GM19438 (cell line): ENCODE measurements at regions not wholly inside any gene's neighbourhood (a gene's known extent, or its start where the extent isn't known, plus 50 kb on each side); places are given as distances from the start of the nearest gene placed in this dataset.

Experiments used
- ATAC-seq: cut with Tn5 transposase; IDR thresholded peaks from one replicate; pipeline ENCODE4 v1.9.1; 2021; ENCODE audit warnings: low read depth; ENCODE audit not compliant: unreplicated experiment

GRCh38 chr18:73662421-73662820 is 485.2 kb downstream of the FBXO15 start:
- ATAC-seq = no peak

DNA sequence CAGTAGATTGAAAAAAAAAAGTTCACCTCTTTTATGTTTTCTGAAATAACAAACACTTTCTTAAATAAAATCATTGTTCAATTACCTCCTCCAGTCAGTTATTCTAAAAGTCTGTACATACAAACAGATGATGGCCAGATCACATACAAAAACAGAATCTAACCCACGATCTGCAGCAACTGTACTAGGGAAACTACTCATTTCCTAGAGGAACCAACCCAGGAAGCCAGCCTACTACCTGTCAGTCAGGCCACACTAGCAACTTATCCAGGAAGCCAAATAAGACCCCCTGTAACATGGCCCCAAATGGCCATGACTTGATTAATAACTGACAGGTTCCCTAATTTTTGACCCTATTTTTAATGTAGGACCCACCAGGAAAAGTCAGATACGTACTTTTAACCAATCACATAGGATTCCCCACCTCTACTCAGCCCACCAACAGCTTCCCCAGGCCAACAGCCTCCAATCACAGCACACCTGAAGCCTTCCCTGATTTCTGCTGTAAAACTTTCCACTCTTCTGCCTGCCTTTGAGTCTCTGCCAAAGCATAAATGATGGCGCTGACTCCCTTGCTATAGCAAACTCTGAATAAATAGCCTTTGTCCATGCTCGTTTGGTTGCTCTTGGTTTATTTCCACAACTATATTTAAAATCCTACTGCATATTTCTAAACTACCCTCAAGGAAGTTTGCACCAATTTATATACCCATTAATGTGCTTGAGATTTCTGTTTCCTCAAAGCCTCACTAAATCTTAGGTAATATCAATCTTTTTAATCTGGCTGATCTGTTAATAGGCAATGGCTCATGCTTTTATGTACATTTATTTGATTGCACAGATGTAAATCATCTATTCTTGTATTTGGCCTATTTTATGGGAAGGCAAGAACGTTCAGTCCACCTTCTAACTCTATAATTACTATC is 486.4 kb downstream of the FBXO15 start:
- ATAC-seq = no peak

- ATAC-seq = no peak
Measured at GRCh38 chr18:73656691-73657090, 490.9 kb downstream of the FBXO15 start.

DNA sequence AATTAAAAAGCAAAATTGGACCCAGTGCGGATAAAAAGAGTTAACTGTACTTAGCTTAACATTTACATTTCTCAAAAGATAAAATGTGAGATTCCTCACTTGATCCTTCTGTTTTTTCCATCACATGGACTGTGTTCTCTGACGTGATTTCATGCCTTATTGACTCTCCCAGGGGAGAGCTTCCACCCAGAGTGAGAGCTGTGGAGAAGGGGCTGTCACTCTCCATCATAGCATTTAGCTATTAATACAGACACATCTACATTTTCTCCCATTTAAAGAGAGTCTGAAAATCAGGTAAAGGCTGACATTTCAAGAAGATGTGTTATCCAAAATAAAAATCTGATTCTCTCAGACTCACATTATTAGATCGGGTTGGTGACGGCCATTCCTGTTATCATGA is 493.8 kb downstream of the FBXO15 start:
- ATAC-seq = no peak

DNA sequence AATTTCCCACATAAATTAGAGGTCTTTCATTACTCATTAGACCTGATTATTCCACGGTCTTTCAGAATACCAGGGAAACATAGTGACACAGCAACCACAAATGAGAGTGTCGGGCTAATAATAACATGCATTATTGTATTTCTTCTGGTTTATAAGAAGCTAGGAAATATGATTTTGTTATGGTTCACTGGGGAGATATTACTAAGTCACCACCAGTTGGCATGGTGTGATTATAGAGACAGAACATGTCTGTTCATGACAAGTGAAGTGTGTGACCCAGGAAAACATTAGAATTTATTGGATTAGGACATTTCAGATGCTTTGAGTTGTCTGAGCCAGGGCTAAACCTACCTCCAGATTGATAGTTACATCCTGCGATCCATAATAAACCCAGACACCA is 494.4 kb downstream of the FBXO15 start:
- no peak for ATAC-seq

- ATAC-seq = no peak
Measured at GRCh38 chr18:73647391-73647790, 500.2 kb downstream of the FBXO15 start.

DNA sequence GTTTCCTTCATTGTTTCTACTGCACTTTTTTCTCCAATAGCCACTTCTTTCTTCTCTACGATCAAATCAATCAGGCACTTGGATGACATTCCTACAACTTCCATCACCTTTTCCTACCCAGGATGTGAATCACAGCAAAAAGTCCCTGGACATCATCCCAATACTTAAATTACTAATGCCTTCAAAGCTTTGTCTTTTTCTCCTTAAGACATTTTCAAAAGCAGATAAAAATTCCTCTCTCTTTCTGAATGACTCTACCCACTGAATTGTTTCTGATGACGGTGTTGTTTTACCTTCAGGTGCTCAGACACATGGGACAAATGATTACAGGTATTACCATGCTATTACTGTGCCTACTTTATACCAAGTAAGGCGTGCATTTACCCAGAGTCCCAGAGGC is 500.9 kb downstream of the FBXO15 start:
- ATAC-seq = no peak

DNA sequence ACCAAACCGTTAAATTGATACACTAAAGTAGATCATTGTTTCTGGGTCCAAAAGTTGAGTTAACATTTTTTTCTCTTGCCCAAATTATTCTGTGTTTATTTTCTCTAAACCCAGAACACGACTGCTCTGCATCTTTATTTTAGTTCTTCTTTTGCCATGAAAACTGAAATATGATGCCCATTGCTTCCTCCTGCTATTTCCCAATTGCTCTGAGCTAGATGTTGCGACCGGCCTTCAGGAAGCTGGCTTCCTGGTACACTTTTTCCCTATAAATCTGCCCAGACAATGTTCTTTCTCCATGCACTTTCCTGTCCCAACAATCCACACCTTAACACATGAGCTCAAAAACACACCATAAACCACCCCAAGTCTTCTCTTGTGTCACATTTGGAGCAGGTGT is 501.4 kb downstream of the FBXO15 start:
- no peak for ATAC-seq

- ATAC-seq = no peak
Measured at GRCh38 chr18:73645160-73645715, 502.4 kb downstream of the FBXO15 start.

GRCh38 chr18:73639788-73640187 is 507.8 kb downstream of the FBXO15 start:
- ATAC-seq = no peak

DNA sequence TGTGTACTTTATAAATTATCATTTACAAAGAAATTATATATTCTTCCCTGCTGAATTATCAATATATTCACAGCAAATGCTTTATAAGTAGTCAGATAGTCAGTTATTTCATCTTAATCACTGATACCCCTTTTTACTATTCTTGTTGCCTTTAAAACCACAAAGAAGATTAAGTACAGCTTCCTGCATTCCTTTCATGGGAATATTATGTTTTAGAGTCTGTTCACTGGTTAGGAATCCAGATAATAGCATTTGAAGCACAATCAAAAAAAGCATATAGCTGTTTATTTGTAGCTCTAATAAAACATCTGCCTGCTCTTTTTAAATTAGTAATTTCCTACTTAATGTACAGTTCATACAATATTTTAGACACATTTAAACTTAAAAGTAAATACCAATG is 508.9 kb downstream of the FBXO15 start:
- ATAC-seq = no peak

DNA sequence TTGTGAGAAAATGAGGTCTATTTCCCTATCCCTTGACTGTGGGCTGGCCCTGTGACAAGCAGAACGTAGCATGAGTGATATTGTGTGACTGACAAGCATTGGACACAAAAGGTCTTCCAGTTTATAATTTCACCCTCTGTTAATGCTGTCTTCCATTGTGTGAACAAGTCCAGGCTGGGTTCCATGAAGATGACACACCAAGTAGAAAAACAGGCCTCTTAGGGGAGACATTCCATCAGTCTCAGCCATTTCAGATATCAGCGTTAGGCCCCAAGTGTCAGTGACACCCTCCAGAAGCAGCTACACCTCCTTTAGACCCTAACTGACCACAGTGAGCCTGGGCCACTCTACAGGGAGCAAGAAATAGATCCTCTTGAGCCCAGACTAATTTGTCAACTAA is 511.3 kb downstream of the FBXO15 start:
- ATAC-seq = no peak

DNA sequence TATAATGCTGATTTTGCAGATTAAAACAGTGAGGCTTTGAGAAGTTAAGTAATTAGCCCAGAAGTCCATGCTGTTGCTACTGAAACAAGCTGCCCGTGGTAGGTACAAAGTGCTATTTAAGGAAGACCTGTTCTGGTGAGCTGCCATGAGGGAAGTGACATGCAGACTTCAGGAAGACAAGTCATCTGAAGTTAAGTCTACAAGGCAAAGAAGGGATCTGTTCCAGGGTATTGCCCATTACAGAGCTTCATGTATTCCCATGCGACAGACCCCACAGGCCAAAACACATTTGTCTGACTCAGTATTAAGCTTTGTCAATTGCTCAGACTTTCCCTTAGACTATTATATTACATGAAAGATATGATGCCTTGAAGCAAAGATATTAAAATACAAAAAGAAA is 520.8 kb downstream of the FBXO15 start:
- ATAC-seq = no peak

- ATAC-seq = no peak
Measured at GRCh38 chr18:73626221-73626620, 521.4 kb downstream of the FBXO15 start.

DNA sequence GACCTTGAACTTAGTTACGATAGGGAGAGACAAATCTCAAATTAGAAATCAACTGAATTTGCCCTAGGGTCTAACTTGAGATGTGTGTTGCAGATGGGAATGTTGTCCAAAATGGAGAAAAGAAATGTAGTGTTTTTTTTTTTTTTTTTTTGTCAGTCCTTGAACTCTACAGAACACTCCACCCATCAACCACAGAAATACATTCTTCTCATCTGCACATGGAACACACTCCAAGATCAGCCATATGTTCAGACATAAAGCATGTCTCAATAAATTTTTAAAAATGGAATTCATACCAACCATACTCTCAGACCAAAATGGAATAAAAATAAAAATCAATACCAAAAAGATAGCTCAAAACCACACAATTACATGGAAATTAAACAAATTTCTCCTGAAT is 526.5 kb downstream of the FBXO15 start:
- no peak for ATAC-seq

DNA sequence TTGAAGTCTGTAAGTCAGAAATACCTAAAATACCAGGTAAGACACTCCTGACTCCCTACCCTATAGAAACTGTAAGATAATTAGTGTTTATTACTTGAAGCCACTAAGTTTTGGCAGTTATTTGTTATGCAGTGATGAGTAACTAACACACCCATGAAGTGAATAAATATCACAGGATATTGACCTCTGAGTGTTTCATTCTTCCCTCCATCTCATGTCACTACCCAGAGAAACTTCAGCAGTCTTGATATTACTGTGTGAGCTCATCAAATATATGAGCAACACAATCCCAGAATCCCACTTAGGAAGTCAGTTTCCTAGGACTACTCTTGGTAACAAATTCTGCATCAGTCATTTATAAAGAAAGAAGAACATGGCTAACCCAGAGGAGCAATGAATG is 529.7 kb downstream of the FBXO15 start:
- ATAC-seq = no peak

DNA sequence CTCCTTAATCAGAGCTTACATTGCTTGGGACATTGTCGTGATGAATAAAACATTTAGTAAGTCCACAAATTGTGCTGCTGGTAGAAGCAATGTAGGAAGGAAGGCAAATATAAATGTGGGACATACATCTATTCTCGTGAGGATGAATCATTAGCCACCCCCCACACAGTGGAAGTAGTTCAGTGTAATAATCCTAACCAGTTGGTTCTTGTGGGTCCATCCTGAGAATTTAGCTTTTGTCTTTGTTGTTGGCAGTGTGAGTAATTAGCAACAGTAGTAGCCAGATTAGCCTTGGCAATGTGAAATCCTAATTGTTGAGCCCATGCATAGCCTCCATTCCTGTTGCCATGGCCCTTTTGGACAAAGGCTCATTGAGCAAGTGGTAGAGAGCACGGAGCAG is 532.1 kb downstream of the FBXO15 start:
- no peak for ATAC-seq

DNA sequence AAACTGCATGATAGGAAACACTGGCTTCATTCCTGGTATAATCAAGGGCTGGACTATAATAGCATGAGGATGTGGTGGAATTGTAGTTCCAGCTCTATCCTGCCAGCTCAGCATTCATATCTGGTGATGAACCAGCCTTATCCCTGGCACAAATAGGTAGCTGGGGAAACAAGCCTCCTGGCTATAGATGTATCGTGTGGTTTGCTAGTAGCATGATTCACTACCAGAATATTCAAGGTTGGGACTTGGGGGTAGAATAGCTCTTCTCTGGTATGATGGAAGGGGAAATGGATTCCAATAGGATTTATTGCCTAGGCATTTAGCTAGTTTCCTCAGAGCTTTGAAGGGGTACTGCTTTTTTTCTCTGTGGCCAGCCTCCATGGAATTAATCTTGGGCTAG is 532.8 kb downstream of the FBXO15 start:
- ATAC-seq = no peak

- ATAC-seq = no peak
Measured at GRCh38 chr18:73613706-73614340, 533.8 kb downstream of the FBXO15 start.

GRCh38 chr18:73597832-73598615 is 549.6 kb downstream of the FBXO15 start:
- ATAC-seq = no peak

GRCh38 chr18:73594749-73595148 is 552.9 kb downstream of the FBXO15 start:
- ATAC-seq = no peak
